Islet precursor cell (in vitro differentiated cells): ENCODE measurements at regions not wholly inside any gene's neighbourhood (a gene's known extent, or its start where the extent isn't known, plus 50 kb on each side); places are given as distances from the start of the nearest gene placed in this dataset.
A peak's percentile ranks its signal among the peaks of the same experiment; 100 is the strongest.

Experiments
- DNase-seq: peaks from one replicate; pipeline ENCODE4 v3.0.0-alpha.2; 2018

- no peak for DNase-seq
These were observed 323.1 kb downstream of the TENT4A start for GRCh38 chr5:7036192-7036835.

- no peak for DNase-seq
These were observed 325.8 kb downstream of the TENT4A start for GRCh38 chr5:7039074-7039473.

- no peak for DNase-seq
These were observed 326.9 kb downstream of the TENT4A start for GRCh38 chr5:7040111-7040510.

- DNase-seq: no peak
These were observed 330.6 kb downstream of the TENT4A start for GRCh38 chr5:7043797-7044196.

- no peak for DNase-seq
These were observed 334.5 kb downstream of the TENT4A start for GRCh38 chr5:7047511-7048261.

GRCh38 chr5:7050986-7051385 lies 337.8 kb downstream of the TENT4A start:
- DNase-seq: no peak

- no peak for DNase-seq
These were observed 339.9 kb downstream of the TENT4A start for GRCh38 chr5:7053125-7053524.

- DNase-seq: no peak
These were observed 340.4 kb downstream of the TENT4A start for GRCh38 chr5:7053528-7054209.

- DNase-seq: no peak
These were observed 329.3 kb upstream of the ADCY2 start for GRCh38 chr5:7066471-7067235.

GRCh38 chr5:7068156-7068555 lies 327.8 kb upstream of the ADCY2 start:
- no peak for DNase-seq

GRCh38 chr5:7068899-7069298 lies 327.0 kb upstream of the ADCY2 start:
- DNase-seq: no peak

GRCh38 chr5:7072188-7072587 lies 323.8 kb upstream of the ADCY2 start:
- no peak for DNase-seq

- no peak for DNase-seq
These were observed 322.3 kb upstream of the ADCY2 start for GRCh38 chr5:7073666-7074065.

- no peak for DNase-seq
These were observed 321.8 kb upstream of the ADCY2 start for GRCh38 chr5:7074176-7074575.

GRCh38 chr5:7075470-7075869 lies 320.5 kb upstream of the ADCY2 start:
- DNase-seq: no peak

GRCh38 chr5:7078101-7078500 lies 317.8 kb upstream of the ADCY2 start:
- no peak for DNase-seq

GRCh38 chr5:7078901-7079300 lies 317.0 kb upstream of the ADCY2 start:
- peak; percentile 58 for DNase-seq

- no peak for DNase-seq
These were observed 315.4 kb upstream of the ADCY2 start for GRCh38 chr5:7080501-7080900.

- DNase-seq: no peak
These were observed 308.1 kb upstream of the ADCY2 start for GRCh38 chr5:7087719-7088297.

- no peak for DNase-seq
These were observed 307.1 kb upstream of the ADCY2 start for GRCh38 chr5:7088849-7089248.

- DNase-seq: peak; percentile 66
These were observed 301.3 kb upstream of the ADCY2 start for GRCh38 chr5:7094626-7095025.

- DNase-seq: no peak
These were observed 299.6 kb upstream of the ADCY2 start for GRCh38 chr5:7096294-7096693.

GRCh38 chr5:7105358-7105757 lies 290.6 kb upstream of the ADCY2 start:
- DNase-seq: no peak
